ENCODE measurements at regions not wholly inside any gene's neighbourhood (a gene's known extent, or its start where the extent isn't known, plus 50 kb on each side); places are given as distances from the start of the nearest gene placed in this dataset.
A peak's percentile ranks its signal among the peaks of the same experiment; 100 is the strongest.
"Not testable (repeated sequence)": the region's sequence is repeated elsewhere in the genome, so short reads cannot be mapped to it uniquely, and the experiment has no call there.

DNA sequence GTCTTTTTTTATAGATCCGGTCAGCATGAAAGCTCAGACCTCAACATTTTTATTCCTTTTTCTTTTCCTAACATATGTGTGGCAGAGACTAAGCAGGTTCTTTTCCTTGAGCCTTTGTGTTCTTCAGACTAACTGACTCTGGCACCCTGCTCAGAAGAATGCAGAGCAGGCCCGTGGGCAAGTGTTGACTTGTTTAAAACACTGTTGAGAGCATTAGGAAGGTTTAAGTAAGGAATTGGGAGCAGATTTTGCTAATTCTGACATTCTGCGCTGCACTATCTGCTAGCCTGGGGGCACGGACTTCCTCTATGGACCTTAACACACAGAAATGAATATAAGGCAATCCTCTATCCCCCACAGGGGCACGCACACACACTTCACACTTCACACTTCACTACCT, 182.5 kb upstream of the PIK3R1 start:
- Histone ChIP-seq H3K4me3 (no peak overlapping the region), H3K27ac (no peak overlapping the region)

DNA sequence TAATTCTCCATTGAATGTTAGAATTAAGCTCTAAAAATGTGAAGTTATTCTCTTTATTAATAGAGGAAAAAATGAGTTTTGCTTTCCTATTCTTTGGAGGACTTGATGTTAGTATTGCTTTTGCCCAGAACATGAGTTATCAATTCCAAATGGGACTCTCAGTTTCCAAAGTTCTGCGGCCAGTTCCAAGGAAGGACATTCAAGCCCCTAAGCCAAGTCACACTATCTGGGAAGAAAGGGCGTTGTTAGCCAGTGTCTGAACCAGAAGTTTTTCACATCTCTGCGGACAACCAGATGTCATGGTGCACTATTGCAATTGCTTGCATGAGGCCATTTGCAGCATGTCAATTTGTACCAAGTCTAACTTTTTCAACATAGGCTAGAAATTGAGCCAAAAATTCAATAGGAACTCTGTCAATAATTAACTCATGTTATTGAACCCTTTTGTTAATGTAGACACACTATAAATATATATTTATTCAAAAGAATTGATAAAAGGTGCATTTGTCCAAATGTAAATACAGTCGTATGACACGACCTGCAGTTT, 183.3 kb upstream of the PIK3R1 start:
- H3K27ac ChIP-seq = no peak overlapping the region
- no peak overlapping the region for H3K4me3 ChIP-seq

DNA sequence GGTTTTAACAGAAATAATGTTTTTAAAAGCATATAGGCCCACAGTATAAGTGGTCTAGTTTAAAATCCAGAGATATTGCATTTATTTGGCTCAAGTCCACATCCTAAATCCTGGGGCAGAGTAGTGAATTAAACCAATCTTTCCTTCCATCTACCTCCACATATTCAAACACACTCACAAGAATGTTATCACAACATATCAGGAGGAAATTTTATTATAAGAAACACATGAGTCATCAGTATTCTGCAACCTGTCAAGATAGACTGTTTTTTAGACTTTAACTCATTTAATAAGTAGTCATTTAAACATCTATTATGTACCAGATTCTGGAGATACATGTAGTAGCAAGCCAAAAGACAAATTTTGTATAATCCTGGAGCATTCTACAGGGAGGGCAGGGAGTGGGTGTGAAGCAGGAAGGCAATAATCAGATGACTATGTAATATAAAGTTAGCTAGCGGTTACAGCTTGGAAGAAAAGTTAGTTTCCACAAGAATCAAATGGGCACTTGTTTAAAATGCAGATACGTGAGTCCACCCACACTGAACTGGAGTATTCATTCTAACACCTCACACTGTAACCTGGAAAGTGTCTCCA, 187.3 kb upstream of the PIK3R1 start:
- H3K27ac ChIP-seq = peak overlapping the region in 6 of 21 experiments; percentile 6 to 59 (median 16)

DNA sequence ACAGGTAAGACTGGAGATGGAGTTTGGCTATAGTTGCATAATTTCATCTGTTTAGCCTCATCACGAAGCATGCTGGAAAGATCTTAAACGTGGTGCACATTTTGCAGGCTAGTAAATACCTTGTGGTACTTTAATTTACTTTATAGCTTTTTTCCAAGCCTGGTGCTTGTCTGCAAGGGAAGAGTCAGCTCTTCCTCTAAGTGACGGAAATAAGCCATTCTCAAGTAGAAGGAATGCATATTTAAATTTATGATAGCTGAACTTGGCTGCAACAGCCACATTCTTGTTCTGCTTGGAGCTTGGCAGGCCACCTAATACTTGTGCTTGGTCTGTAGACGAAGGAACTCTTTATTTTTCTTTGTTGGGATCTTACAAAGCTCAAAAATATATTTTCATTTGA, 188.0 kb upstream of the PIK3R1 start:
- H3K4me3 ChIP-seq = no peak overlapping the region
- H3K27ac ChIP-seq = peak overlapping the region in 7 of 21 experiments; percentile 13 to 69 (median 44)

More for the DNA sequence above, 187.3 kb upstream of the PIK3R1 start:
- H3K4me3 ChIP-seq = no peak overlapping the region

DNA sequence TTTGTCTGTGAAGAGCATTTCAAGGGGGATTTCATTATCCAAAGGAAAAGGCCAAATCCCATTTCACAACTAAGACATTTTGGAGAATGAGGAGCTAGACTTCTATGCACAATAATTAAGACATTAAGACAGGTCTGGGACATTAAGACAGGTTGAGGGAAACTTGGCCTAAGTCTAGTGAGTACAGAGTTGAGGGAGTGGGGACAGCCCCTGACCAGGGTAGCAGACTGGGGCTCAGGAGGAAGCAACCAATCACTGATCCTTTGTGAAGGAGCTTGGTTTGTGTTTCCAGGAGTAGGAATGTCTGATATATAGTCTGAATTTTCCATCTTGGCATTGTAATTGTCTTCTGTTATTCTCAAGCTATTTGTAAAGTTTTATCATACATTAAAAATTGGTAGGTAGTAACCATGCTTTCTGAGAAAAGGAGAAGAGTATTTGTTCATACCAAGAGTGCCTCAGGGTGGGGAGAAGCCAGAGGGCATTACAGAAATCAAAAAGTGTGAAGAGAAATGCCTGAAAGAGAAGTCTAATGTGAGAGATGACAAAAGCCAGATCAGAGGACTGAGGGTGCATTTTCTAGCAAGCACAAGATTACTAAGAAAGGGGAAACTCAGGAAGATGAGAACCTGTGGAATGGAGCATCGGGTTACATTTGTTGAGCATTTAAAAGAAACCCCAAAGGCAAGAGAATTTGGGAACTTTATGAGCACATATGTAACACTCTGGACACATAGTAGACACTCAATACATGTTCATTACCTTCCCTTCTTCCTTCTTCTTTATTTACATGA, 189.3 kb upstream of the PIK3R1 start:
- Histone ChIP-seq H3K4me3 (no peak overlapping the region), H3K27ac (peak overlapping the region in 4 of 21 experiments; percentile 13 to 69 (median 52))

DNA sequence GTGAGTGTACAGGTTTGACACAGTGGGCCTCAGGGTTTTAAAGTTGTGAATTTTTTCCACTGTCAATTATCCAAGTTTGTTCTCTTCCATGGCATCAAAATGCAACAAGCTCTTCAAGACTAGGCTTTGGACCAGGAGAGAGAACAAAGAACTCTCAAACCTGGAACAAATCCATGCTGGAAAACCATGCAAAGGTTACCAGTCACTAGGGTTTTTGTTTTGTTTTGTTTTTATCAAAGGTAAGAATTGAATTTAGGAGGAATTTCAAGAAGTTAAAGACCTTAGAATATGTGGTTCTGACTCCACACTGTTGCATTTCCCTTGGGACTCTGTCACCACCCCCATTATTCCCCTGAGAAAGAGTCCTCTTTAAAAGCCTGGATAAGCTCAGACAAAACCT, 191.1 kb upstream of the PIK3R1 start:
- Histone ChIP-seq H3K27ac (peak overlapping the region in 1 of 21 experiments; percentile 10), H3K4me3 (no peak overlapping the region)

DNA sequence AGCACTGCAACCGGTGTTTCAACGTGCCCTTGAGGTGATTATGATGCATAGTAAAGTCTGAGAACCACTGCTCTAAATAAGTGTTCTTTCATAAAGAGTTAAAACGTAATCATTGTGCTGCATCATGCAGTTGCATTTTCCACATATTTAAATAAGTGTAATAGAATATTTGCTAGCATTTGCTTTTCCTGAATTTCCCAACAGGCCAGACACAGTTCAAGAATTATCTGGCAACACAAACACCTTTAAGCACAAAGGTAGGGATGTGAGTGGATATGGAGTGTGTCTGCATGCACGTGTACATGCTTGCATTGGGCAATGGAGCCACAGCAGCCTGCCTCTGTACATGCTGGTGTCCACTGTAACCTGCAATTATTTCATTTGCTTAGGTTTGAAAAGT, 193.6 kb upstream of the PIK3R1 start:
- Histone ChIP-seq H3K27ac (no peak overlapping the region), H3K4me3 (no peak overlapping the region)

DNA sequence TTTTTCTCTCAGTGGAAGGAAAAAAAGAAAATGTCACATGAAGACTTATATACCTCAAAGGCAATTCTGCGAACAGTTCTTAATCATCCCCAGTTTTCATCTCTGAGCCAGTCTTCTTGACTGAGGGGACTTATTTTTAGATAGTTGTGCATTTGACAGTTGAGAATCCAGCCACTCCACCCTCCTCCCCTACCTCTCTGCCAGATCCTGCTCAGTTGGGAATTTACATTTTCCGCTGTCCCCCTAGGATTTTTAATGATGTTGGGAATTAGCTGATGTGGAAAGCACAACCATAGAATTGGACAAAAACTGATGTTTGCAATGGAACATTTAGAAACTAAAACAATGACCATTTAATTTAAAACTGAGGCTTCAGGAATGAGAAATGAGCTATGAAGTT, 194.3 kb upstream of the PIK3R1 start:
- Histone ChIP-seq H3K27ac (no peak overlapping the region), H3K4me3 (no peak overlapping the region)

DNA sequence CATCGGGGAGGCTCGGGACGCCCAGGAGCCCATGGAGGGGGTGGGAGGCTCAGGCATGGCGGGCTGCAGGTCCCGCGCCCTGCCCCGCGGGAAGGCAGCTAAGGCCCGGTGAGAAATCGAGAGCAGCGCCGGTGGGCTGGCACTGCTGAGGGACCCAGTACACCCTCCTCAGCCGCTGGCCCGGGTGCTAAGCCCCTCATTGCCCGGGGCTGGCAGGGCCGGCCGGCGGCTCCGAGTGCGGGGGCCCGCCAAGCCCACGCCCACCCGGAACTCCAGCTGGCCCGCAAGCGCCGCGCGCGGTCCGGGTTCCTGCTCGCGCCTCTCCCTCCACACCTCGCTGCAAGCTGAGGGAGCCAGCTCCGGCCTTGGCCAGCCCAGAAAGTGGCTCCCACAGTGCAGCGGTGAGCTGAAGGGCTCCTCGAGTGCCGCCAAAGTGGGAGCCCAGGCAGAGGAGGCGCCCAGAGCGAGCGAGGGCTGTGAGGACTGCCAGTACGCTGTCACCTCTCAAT, 195.0 kb upstream of the PIK3R1 start:
- peak overlapping the region in 1 of 21 experiments; percentile 23 for H3K27ac ChIP-seq
- H3K4me3 ChIP-seq = not testable (repeated sequence)

DNA sequence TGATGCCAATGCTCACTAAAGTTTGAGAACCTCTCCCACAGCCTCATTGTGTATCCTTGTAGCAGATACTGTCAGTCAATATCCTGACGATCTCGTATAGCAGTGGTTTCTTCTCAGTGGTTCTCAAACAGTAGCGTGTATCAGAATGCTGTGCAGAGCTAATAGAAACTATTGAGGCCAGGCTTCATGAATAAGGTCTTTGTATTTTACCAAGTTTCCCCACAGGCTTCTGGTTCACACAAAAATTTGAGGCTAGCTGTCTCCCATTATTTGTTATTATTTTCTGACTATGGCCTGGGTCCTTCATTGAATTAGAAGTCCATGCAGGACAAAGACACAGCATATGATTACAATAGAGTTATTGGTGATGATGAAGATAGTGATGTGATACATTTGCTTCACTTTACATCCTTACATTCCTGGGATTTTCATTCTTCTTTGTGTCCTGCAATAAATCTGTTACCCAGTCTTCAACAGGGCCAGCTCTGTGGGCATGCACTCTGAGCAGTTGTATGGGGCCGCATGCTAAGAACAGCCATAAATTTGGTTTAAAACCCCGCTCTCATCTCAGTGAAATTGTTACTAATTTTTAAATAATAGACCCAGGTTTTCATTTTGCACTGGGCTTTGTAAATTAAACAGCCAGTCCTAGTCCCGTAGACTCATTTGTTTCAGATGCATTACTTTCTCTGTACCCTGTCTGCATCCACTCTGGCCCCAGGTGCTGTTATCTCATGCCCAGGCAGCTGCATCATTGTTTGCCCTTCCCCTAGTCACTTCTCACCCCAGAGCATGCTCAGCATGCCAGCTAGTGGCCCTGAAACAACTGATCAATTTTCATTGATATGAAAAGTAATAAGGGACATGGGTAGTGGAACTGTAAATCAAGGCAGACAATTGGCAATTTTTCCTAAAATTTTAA, 199.9 kb upstream of the PIK3R1 start:
- Histone ChIP-seq H3K27ac (no peak overlapping the region), H3K4me3 (no peak overlapping the region)

DNA sequence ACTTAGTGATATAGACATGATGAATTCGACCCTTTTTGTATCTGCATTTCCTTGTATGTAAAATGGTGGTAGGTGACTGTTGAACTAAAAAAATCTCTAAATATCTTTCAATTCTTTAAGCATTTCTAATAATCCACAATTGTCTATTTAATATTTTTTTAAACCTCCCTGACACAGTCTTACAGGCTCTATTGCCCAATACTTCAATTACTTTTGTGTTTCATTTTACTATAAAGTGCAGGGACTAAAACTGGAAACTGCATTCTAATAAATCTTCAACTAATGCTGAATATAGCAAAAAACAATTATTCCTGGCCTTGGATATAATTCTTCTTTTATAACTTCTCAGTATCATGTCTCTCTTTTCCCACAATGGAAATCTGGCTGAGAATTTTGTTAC, 202.7 kb upstream of the PIK3R1 start:
- Histone ChIP-seq H3K4me3 (no peak overlapping the region), H3K27ac (no peak overlapping the region)

DNA sequence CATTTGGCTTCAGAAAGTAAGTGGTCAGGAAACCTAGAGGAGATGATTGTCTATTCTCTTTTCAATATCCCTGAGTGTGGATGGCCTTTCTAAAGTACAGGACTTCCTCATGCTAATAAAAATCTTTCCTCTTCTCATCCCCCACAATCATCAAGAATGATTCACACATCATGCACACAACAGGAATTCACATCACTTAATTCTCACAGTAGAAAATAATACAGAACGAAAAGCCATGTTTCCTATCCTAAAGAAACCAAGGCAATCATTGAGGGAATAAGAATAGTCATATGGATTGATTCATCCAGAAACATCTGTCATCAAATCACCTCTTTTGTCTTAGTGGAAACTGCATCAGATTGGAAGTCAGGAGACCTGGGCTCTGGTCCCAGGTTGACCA, 203.1 kb upstream of the PIK3R1 start:
- Histone ChIP-seq H3K4me3 (no peak overlapping the region), H3K27ac (no peak overlapping the region)

DNA sequence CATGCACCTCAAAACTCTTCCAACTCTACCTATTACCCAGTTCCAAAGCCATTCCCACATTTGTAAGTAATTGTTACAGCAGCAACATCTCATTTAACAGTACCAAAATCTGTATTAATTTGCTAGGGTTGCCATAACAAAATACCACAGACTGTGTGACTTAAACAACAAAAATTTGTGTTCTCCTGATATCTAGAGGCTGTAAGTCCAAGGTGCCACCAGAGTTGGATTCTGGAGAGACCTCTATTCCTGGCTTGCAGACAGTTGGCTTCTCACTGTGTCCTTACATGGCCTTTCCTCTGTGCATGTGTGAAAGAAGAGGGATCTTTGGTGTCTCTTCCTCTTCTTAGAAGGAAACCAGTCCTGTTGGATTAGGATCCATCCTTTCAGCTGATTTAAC, 203.8 kb upstream of the PIK3R1 start:
- H3K4me3 ChIP-seq = no peak overlapping the region
- H3K27ac ChIP-seq = no peak overlapping the region

DNA sequence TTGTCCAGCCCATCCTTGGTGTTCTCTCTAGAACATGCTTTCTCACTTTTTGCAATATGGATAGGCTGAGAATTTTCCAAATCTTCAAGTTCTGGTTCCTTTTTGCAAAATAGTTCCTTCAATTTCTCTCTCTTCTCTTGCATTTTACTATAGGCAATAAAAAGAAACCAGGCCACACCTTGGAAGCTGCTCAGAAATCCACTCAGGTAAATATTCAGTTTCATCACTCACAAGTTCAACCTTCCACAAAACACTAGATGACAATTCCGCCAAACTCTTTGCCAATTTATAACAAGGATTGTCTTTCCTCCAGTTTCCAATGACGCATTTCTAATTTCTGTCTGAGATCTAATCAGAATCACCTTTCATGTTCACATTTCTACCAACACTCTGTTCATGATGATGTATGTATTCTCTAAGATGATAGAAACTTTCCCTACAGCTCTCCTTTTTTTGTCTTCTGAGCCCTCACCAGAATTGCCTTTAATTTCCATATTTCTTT, 204.2 kb upstream of the PIK3R1 start:
- no peak overlapping the region for H3K27ac ChIP-seq
- H3K4me3 ChIP-seq = no peak overlapping the region

DNA sequence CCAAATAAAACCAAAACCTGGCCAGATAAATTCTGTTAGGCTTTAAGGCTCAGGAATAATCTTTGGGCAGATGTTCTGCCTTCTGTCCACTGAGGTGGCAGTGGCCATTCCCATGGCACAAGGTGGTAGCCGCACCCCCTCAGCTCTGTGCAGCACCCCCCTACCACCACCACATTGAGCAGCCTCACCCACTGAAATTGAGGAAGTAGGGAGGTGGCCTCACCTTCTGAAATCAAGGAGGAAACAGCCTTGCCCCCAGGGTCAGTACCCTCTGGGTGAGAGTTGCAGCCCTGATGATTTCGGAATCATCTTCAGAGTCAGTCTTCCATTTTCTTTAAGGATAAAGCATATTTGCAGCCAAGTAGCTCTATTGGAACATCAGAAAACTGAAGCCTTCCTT, 204.8 kb upstream of the PIK3R1 start:
- H3K4me3 ChIP-seq = no peak overlapping the region
- H3K27ac ChIP-seq = no peak overlapping the region

DNA sequence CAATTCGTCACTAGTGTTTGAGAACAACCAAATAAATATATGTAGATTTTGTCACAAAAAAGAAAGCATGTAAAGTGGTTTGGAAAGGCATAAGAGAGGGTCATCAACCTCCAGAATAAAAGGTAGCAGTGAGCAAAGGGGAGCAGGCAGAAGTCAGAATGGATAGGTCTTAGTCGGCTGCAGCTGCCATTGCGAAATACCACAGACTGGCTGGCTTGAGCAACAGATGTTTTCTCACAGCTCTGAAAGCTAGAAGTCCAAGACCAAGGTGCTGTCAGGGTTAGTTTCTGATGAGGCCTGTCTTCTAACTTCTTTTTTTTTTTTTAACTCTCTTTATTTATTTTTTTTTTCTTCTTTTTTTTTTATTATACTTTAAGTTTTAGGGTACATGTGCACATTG, 208.1 kb upstream of the PIK3R1 start:
- Histone ChIP-seq H3K4me3 (no peak overlapping the region), H3K27ac (no peak overlapping the region)

DNA sequence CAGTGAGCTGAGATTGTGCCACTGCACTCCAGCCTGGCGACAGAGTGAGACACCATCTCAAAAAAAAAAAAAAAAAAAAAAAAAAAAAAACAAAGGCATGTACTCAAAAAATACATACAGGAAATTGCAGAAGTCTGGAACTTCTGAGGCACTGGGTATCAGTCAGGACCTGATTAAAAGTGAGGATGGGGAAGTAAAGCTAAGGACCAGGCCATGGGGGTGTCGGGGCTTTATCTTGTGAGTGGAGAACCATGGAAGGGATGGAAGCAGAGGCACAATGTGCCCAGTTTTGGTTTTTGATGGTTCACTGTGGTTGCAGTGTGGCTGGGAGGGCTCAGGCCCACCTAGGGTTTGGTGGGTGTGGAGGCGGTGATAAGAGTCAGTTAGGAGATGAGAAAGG, 212.7 kb upstream of the PIK3R1 start:
- Histone ChIP-seq H3K4me3 (no peak overlapping the region), H3K27ac (no peak overlapping the region)

DNA sequence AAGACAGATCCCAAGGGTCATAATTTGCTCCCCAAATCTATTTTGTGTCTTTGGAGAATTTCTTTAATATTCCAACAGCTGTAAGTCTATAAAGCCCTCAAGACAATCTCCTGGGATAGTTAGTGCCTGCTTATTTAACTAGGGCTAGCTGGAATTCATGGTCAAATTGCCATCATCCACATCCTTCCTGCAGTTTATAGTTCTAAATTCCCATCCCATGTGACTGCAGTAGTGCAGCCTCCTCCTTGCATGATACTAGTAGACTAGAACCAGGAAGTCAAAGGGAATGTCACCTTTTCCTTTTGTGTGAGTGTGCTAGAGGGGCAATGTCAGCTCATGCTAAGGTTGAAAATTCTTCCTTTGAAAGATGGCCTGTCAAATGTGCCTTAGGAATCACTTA, 214.8 kb upstream of the PIK3R1 start:
- Histone ChIP-seq H3K4me3 (no peak overlapping the region), H3K27ac (peak overlapping the region in 2 of 21 experiments; percentile 5 to 9)

DNA sequence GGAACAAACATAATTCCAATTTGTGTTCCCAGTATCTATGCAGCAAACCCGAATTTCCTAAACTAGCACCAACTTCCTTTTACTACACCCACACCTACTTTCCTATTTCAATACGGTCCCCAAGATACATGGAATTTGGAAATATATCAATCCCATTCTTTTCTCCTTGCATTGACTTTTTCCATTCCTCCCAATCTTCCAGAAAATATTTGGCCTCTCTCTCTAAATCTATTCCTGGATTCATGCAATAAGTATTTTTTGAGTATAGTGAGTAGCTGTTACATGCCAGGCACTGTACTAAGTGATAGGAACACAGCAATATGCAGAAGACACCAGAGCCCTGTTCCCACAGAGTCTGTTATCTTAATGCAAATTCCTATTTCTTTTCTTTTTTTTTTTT, 216.2 kb upstream of the PIK3R1 start:
- Histone ChIP-seq H3K4me3 (no peak overlapping the region), H3K27ac (peak overlapping the region in 8 of 21 experiments; percentile 5 to 82 (median 68))

Data from skin epidermis (tissue), 12 donors.